ENCODE measurements at regions not wholly inside any gene's neighbourhood (a gene's known extent, or its start where the extent isn't known, plus 50 kb on each side); places are given as distances from the start of the nearest gene placed in this dataset.

- TF ChIP-seq CTCF (IDR thresholded peaks at IDR 0.05) (no peak), ZFX (IDR thresholded peaks at IDR 0.05; ENCODE audit: borderline replicate concordance) (no peak)
These were observed 473.6 kb upstream of the CBLB start for GRCh38 chr3:106342386-106342785.

Data from 22Rv1 (cell line).